ENCODE measurements at regions not wholly inside any gene's neighbourhood (a gene's known extent, or its start where the extent isn't known, plus 50 kb on each side); places are given as distances from the start of the nearest gene placed in this dataset.

DNA sequence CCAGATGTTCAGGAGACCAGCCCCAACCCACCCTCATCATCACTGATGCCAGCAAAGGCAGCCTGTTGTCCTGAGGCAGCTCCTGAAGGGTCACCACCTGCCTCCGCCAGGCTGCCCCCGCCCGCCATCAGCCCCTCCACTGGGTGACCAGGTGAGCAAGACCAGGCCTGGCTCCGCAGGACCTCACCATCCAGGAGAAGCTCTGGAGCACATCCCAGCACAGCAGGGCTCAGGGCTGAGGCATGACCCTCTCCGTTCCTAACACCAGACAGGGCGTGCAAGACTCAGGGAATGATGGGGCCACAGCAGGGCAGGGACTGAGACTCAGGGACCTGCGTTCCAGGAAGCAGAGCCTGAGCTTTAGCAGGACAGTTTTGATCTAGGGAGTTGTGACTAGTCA is 218.8 kb upstream of the RAB6C start:
- 73% methylated on average over 3 of the region's 7 CpGs for WGBS (ENCODE audit: insufficient coverage, low coverage, low lambda C conversion rate, missing lambda C conversion rate)
- ATAC-seq (no peak), DNase-seq (no peak)
- no peaks in the 10 kb centered on the region for H3K4me1 ChIP-seq
- TF ChIP-seq POLR2A (IDR thresholded peaks at IDR 0.05) = no peak
- TF ChIP-seq, protein P1, sequence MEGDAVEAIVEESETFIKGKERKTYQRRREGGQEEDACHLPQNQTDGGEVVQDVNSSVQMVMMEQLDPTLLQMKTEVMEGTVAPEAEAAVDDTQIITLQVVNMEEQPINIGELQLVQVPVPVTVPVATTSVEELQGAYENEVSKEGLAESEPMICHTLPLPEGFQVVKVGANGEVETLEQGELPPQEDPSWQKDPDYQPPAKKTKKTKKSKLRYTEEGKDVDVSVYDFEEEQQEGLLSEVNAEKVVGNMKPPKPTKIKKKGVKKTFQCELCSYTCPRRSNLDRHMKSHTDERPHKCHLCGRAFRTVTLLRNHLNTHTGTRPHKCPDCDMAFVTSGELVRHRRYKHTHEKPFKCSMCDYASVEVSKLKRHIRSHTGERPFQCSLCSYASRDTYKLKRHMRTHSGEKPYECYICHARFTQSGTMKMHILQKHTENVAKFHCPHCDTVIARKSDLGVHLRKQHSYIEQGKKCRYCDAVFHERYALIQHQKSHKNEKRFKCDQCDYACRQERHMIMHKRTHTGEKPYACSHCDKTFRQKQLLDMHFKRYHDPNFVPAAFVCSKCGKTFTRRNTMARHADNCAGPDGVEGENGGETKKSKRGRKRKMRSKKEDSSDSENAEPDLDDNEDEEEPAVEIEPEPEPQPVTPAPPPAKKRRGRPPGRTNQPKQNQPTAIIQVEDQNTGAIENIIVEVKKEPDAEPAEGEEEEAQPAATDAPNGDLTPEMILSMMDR (IDR thresholded peaks at IDR 0.05) = no peak
- H3K4me3 ChIP-seq = no peak overlapping the region
- H3K36me3 ChIP-seq = no peaks in the 10 kb centered on the region
- no peaks in the 10 kb centered on the region for H3K27me3 ChIP-seq
- no peaks in the 10 kb centered on the region for H3K9me3 ChIP-seq
- H3K27ac ChIP-seq = no peak overlapping the region
- intact Hi-C loops (cut with DNase I) = no loop called here

DNA sequence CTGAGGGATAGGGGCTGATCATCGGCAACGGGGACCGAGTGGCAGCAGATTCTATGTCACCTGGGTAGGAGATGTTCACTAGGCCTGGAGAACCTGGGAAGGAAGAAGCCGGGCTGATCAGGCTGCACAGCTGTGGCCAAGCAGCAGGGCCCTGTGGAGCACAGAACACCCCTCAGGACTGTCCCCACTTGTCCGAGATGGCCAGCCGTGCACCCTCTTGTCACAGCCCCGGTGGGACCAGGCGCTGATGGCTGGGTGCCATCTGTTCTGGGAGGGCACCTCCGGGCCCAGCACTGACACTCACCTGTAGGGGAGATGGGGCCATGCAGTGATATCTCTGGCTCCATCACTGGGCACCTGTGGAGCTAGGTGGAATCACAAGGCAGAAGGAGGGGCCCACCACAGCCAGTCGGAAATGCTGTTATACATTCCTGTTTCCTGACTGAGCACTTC is 217.9 kb upstream of the RAB6C start:
- Histone ChIP-seq H3K27ac (no peak overlapping the region), H3K36me3 (no peaks in the 10 kb centered on the region), H3K9me3 (no peaks in the 10 kb centered on the region), H3K4me3 (no peak overlapping the region), H3K27me3 (no peaks in the 10 kb centered on the region), H3K4me1 (no peaks in the 10 kb centered on the region)
- TF ChIP-seq, protein P1 (IDR thresholded peaks at IDR 0.05) = no peak
- TF ChIP-seq POLR2A (IDR thresholded peaks at IDR 0.05) = no peak
- DNase-seq = no peak
- no CpG with 5 or more reads among the region's 10 CpGs for WGBS (ENCODE audit: insufficient coverage, low coverage, low lambda C conversion rate, missing lambda C conversion rate)
- ATAC-seq = no peak
- intact Hi-C loops (cut with DNase I) = no loop called here

- no peaks in the 10 kb centered on the region for H3K36me3 ChIP-seq
- ATAC-seq = no peak
- DNase-seq = no peak
- no peaks in the 10 kb centered on the region for H3K4me1 ChIP-seq
- H3K4me3 ChIP-seq = no peak overlapping the region
- intact Hi-C loops (cut with DNase I) = no loop called here
- H3K27me3 ChIP-seq = no peaks in the 10 kb centered on the region
- no peak for TF ChIP-seq POLR2A (IDR thresholded peaks at IDR 0.05)
- TF ChIP-seq, protein P1 (IDR thresholded peaks at IDR 0.05) = no peak
- H3K27ac ChIP-seq = no peak overlapping the region
- no CpG with 5 or more reads among the region's 8 CpGs for WGBS (ENCODE audit: insufficient coverage, low coverage, low lambda C conversion rate, missing lambda C conversion rate)
- no peaks in the 10 kb centered on the region for H3K9me3 ChIP-seq
Measured at GRCh38 chr2:129762386-129763189, 216.9 kb upstream of the RAB6C start.

DNA sequence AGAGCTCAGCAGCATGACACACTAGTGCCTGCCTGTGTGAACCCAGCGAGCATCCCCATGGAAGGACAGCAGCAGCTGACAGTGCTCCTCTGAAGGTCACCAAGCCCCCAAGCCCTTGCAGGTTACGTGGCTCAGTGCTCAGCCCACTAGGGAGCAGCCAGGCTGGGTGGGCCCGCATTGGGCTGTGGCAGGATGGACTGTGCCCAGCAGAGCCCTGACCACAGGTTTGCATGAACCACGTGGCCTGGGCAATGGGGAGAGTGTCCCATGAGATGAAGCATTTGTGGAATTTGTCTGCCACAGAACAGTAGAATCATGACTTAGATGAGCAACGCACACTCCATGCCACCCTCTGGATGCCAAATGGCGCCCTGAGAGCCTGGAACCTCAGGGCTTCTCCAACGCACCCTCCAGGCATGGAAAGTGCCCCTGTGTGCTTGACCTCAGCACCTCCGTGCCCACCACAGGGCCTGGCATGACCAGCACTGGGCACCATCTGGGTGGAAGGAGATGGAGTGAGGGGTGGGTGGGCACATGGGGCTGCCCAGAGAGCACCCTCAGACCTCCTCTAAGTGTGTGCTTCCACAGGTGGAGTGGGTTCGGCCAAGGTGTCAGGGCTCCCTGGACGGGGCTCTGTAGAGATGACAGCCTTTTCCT is 216.1 kb upstream of the RAB6C start:
- WGBS (ENCODE audit: insufficient coverage, low coverage, low lambda C conversion rate, missing lambda C conversion rate) = 62% methylated on average over 3 of the region's 10 CpGs
- H3K4me1 ChIP-seq = no peaks in the 10 kb centered on the region
- TF ChIP-seq POLR2A (IDR thresholded peaks at IDR 0.05) = no peak
- H3K4me3 ChIP-seq = no peak overlapping the region
- H3K36me3 ChIP-seq = no peaks in the 10 kb centered on the region
- H3K27me3 ChIP-seq = no peaks in the 10 kb centered on the region
- intact Hi-C loops (cut with DNase I) = no loop called here
- DNase-seq = no peak
- no peak overlapping the region for H3K27ac ChIP-seq
- H3K9me3 ChIP-seq = no peaks in the 10 kb centered on the region
- ATAC-seq = no peak

- intact Hi-C loops (cut with DNase I) = no loop called here
Measured at GRCh38 chr2:129763966-129764365, 215.5 kb upstream of the RAB6C start.

More at GRCh38 chr2:129763966-129764365, 215.5 kb upstream of the RAB6C start:
- no peaks in the 10 kb centered on the region for H3K36me3 ChIP-seq
- no peak overlapping the region for H3K4me3 ChIP-seq
- H3K27me3 ChIP-seq = no peaks in the 10 kb centered on the region
- no peak for DNase-seq
- 69% methylated on average over 5 of the region's 5 CpGs for WGBS (ENCODE audit: insufficient coverage, low coverage, low lambda C conversion rate, missing lambda C conversion rate)
- no peaks in the 10 kb centered on the region for H3K9me3 ChIP-seq
- H3K27ac ChIP-seq = no peak overlapping the region
- no peaks in the 10 kb centered on the region for H3K4me1 ChIP-seq
- no peak for ATAC-seq
- TF ChIP-seq, protein P1 (IDR thresholded peaks at IDR 0.05) = no peak
- no peak for TF ChIP-seq POLR2A (IDR thresholded peaks at IDR 0.05)

Data from right lobe of liver (tissue), 6 donors.